ENCODE measurements at regions not wholly inside any gene's neighbourhood (a gene's known extent, or its start where the extent isn't known, plus 50 kb on each side); places are given as distances from the start of the nearest gene placed in this dataset.
"Not testable (repeated sequence)": the region's sequence is repeated elsewhere in the genome, so short reads cannot be mapped to it uniquely, and the experiment has no call there.

DNA sequence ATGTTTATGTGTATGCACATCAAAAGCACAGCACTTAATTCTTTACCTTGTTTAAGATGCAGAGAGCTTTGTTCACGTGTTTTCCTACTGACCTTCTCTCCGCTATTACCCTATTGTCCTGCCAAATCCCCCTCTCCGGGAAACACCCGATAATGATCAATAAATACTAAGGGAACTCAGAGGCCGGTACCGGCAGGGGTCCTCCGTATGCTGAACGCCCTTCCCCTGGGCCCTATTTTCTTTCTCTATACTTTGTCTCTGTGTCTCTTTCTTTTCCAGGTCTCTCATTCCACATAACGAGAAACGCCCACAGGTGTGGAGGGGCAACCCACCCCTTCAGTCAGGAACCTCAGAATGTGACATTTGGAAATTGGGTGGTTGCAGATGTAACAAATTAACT lies 160.1 kb downstream of the ADRA2C start:
- not testable (repeated sequence) for DNase-seq (ENCODE audit: extremely low read depth in 1 of 2, low read depth in 1 of 2)

DNA sequence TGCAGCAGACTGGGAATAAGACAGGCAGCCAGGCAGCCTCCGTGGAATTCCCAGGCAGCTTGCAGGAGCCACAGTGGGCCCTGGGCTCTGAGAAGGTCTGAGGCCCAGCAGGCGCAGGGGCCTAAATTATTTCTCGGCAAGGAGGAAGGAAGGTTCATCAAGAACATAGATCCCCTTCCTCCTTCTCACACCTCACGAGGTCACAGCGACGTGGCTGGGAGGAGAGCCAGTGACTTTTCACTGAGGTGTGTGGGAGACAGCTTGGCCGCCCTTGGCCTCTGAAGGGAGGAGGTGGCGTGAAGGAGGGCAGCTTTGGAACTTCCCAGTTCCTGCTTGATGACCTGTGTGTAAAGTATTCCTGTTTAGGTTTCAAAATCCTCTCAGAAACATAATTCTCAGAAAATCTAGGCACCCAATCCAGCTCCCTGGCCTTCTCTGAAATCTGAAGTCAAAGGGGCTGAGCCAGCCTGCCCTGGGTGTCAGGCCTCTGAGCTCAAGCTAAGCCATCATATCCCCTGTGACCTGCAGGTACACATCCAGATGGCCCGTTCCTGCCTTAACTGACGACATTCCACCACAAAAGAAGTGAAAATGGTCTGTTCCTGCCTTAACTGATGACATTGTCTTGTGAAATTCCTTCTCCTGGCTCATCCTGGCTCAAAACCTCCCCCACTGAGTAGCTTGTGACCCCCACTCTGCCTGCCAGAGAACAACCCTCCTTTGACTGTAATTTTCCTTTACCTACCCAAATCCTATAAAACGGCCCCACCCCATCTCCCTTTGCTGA lies 161.0 kb downstream of the ADRA2C start:
- not testable (repeated sequence) for DNase-seq (ENCODE audit: extremely low read depth in 1 of 2, low read depth in 1 of 2)

DNA sequence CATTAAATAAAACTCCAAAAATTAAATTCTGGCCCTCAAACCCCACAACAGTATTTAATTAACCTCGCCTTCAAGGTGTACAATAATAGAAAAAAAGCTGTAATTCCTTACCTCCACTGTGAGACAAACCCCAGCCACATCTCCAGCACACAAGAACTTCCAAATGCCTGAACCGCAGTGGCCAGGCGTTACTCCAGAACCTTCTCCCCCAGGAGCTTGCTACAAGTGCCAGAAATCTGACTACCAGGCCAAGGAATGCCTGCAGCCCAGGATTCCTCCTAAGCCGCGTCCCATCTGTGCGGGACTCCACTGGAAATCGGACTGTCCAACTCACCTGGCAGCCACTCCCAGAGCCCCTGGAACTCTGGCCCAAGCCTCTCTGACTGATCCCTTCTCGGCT lies 163.2 kb downstream of the ADRA2C start:
- not testable (repeated sequence) for DNase-seq (ENCODE audit: extremely low read depth in 1 of 2, low read depth in 1 of 2)

- not testable (repeated sequence) for DNase-seq (ENCODE audit: extremely low read depth in 1 of 2, low read depth in 1 of 2)
These were observed 166.5 kb downstream of the ADRA2C start for GRCh38 chr4:3932734-3933133.

DNA sequence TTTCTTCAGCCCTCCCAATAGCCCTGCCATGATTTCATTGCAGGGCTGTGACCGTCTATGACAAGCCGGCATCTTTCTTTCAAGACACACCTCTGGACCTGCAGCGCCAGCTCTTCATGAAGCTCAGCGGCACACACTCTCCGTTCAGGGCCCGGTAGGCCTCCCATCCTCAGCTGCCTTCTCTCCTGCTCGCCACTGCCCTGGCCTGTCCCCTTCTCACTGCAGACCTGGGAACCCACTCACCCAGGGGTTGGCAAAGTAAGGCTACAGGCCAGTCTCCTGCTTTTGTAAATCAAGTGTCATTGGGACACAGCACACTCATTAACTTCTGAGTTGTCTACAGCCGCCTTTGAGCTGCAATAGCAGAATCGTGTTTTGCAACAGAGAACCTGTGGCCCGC lies 169.2 kb downstream of the ADRA2C start:
- DNase-seq (ENCODE audit: extremely low read depth in 1 of 2, low read depth in 1 of 2) = not testable (repeated sequence)

DNA sequence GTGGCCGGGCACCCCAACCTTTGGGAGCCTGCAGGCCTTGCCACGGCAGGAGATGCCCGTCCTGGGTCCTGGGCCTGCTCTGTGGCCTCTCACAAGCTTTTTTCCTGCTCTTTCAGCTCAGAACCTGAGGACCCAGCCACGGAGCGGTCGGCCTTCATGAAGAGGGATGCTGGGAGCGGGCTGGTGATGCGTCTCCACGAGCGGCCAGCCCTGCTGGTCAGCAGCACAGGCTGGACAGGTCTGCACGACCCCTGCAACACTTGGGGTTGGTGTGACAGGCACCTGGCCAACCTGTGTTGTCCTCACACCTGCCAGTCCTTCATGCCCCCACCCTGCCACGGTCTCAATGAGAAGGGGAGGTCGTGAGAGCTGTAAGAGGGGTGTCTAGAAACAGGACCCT lies 170.0 kb downstream of the ADRA2C start:
- DNase-seq (ENCODE audit: extremely low read depth in 1 of 2, low read depth in 1 of 2) = no peak

DNA sequence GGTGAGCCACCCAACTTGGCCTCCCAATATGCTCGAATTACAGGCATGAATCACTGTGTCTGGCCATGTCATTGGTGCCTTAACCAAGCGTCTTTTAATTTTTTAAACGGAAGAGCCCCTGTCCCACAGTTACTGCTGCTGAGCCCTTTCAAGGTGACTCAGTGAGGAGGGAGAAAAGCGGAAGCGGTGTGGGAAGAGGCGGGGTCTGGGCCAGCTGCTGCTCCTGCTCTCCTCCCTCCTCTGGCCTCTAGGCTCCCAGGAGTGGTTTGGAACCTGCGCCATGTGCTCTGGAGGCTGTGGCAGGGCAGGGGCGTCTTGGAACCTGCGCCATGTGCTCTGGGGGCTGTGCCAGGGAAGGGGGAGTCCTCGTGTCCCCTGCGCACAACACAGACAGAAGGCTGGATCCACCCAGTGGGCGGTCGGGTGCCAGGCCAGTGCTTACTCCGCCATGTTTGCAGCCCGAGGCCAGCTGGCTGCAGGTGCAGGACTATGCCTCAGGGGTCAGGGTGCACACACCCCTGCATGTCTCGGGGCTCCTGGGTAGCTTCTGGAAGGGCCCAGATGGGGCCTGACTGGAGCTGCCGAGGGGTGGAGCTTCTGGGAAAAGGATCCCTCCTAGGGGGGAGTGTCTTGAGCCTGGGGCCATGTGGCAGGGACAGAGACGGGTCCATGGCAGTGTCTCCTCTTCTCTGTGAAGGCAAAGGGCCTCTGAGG lies 171.8 kb downstream of the ADRA2C start:
- DNase-seq (ENCODE audit: extremely low read depth in 1 of 2, low read depth in 1 of 2) = not testable (repeated sequence)

- DNase-seq (ENCODE audit: extremely low read depth in 1 of 2, low read depth in 1 of 2) = not testable (repeated sequence)
These were observed 172.5 kb downstream of the ADRA2C start for GRCh38 chr4:3938676-3939075.

DNA sequence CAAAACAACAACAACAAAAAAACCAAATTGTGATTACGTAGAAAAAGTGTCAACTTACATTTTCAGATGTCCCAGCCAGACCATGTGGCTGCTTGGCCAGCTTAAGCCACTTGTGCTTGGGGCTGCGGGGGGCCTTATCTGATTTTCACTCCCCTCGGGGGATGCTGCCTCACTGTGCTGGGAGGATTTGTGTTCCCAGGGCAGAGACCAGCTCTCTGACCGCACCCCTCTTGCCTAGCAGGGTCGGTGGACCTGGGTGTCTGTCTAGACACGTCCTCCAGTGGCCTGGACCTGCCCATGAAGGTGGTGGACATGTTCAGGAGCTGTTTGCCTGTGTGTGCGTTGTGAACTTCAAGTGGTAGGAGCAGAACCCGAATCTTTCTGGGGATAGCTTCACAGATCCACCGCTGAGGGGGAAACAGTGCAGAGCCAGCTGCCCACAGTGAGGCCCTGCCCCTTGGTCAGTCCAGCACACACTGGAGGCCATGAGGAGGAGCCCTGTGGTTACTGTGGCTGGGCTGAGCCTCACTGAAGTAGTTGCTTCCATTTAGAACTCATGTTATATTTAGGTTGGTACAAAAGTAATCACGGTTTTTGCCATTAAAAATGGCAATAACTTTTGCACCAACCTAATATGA lies 173.9 kb downstream of the ADRA2C start:
- DNase-seq (ENCODE audit: extremely low read depth in 1 of 2, low read depth in 1 of 2) = not testable (repeated sequence)

- not testable (repeated sequence) for DNase-seq (ENCODE audit: extremely low read depth in 1 of 2, low read depth in 1 of 2)
These were observed 175.7 kb downstream of the ADRA2C start for GRCh38 chr4:3941735-3942522.

DNA sequence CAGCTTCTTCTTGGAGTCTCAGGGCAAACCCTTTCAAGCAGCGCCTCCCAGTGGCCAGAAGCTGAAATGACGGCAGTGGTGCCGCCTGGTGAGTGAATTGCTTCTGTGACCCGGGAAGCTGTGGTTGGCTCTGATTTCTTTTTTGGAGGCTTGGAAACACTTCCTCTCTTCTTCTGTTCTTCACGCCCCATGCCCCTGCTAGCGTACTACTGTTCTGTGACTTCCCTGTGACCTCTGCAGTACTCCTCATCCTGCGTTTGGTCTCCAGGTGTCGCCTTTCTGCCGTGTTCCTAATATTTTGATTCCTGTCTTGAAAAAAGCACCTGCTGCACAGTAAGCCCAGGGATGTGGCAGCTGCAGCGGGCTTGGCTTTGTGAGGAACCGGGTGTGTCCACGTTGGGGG lies 176.4 kb downstream of the ADRA2C start:
- DNase-seq (ENCODE audit: extremely low read depth in 1 of 2, low read depth in 1 of 2) = not testable (repeated sequence)

DNA sequence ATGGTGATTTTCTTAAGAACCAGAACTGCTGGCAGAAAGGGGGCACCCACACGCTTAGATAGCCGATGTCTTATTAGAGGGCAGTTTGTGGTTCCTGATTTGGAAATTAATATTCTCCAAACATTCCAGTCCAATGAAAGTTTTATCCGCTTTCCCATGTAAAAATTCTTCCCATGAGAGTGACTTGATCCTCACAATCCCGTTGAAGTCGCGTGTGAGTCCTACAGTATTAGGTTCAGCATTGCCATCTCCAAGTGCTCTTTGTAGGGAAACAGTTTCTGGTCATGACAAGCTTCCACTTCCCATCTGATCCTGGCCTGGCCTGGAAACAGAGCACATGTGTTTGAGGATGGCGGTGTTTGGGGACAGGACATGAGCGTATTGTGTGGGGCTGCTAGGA lies 176.9 kb downstream of the ADRA2C start:
- not testable (repeated sequence) for DNase-seq (ENCODE audit: extremely low read depth in 1 of 2, low read depth in 1 of 2)

DNA sequence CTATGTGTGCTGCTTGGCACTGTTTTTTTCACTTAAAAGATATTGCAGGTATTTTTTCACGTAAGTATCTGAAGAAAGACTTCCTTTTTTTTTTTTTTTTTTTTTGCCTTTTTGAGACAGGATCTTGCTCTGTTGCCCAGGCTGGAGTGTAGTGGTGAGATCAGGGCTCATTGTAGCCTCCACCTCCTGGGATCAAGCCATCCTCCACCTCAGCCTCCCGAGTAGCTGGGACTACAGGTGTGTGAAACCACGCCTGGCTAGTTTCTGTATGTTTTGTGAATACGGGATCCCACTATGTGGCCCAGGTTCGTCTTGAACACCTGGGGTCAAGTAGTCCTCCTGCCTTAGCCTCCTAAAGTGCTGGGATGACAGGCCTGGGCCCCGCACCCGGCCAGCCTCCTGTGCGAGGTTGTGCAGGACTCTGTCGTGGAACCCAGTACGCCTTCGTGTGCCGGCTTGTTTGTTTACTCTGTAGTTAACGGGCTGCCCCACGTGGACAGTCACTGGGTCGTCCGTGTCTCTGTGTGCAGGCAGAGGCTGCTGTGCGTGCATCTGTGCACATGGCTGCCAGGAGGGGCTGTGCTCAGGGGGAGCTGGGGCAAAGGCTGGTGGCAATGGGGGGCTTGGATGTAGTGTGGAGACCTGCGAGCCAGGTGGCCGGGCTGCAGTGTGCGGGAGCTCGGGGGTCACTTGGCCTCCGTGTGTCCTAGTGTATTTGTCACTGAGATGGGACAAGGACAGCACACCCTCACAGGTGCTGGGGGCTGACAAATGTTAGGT lies 179.5 kb downstream of the ADRA2C start:
- DNase-seq (ENCODE audit: extremely low read depth in 1 of 2, low read depth in 1 of 2) = no peak

GRCh38 chr4:3946553-3946952 lies 180.4 kb downstream of the ADRA2C start:
- not testable (repeated sequence) for DNase-seq (ENCODE audit: extremely low read depth in 1 of 2, low read depth in 1 of 2)

DNA sequence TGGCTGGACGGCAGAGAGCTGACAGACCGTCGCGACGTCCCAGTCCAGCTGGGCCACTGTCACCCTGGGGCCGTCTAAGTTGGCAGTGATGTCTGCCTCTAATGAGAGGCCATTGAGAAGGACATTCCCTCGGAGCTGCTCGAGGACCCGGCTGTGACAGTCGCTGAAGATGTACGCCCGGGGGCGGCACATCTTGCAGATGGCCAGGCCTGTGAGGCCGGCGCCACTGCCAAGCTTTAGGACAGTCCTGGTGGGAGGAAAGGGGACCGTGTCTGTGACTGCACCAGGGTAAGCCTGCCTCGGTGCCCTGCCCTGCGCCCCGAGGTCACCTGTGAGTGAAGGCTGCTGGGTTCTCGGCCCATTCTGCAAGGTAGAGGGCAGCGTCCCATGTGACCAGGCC lies 181.6 kb downstream of the ADRA2C start:
- DNase-seq (ENCODE audit: extremely low read depth in 1 of 2, low read depth in 1 of 2) = not testable (repeated sequence)

- DNase-seq (ENCODE audit: extremely low read depth in 1 of 2, low read depth in 1 of 2) = not testable (repeated sequence)
These were observed 182.0 kb downstream of the ADRA2C start for GRCh38 chr4:3948210-3948609.

DNA sequence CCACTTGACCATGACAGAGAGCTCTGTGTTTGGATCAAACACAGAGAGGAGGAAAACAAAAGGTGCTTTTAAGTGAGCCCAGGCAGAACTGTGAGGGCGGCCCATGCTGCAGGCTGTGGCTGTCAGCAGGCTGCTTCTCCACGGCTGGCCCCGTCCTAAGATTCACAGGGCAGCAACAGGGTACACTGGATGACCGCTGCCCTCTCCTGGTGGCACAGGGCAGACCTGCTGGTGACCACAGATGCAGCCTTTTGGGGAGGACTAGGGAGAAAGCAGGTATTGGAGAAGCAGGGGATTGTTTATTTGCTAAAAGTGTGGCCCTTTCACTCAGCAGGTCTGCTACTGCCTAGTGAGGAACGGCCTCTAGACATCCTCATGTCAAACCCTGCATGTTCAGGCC lies 183.7 kb downstream of the ADRA2C start:
- not testable (repeated sequence) for DNase-seq (ENCODE audit: extremely low read depth in 1 of 2, low read depth in 1 of 2)

- DNase-seq (ENCODE audit: extremely low read depth in 1 of 2, low read depth in 1 of 2) = not testable (repeated sequence)
These were observed 186.4 kb downstream of the ADRA2C start for GRCh38 chr4:3952443-3953139.

DNA sequence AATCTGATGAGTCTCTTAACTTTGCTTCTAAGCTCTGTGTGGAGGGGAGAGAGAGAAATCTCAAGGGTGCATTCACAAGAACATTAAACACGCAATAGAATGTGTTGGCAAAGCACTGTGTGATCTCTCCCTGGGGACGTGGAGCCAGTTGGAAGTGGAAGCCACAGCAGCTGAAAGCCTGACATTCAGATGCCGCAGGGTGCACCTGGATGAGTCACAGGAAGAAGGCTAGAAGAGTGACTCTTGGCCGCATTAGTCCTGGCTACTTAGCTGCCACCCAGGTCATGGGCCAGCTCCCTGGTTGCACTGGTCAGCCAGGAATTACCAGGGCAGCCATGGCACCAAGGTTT lies 186.9 kb downstream of the ADRA2C start:
- not testable (repeated sequence) for DNase-seq (ENCODE audit: extremely low read depth in 1 of 2, low read depth in 1 of 2)
